ENCODE measurements at regions not wholly inside any gene's neighbourhood (a gene's known extent, or its start where the extent isn't known, plus 50 kb on each side); places are given as distances from the start of the nearest gene placed in this dataset.

- no peaks in the 10 kb centered on the region for H3K9me2 ChIP-seq (replicated peaks; ENCODE audit: insufficient read depth, low read length)
- H3K27ac ChIP-seq (ENCODE audit: low read length) = no peak overlapping the region
- H3K9ac ChIP-seq (ENCODE audit: low read length) = no peak overlapping the region
- H4K20me1 ChIP-seq (ENCODE audit: insufficient read depth, low read length) = no peaks in the 10 kb centered on the region
- H3F3A ChIP-seq (ENCODE audit: insufficient read depth, low read length) = no peaks in the 10 kb centered on the region
- H3K27me3 ChIP-seq (replicated peaks; ENCODE audit: insufficient read depth, low read length) = no peaks in the 10 kb centered on the region
- no peak overlapping the region for H3K4me2 ChIP-seq (ENCODE audit: low read depth, low read length)
- H3K4me1 ChIP-seq (ENCODE audit: low read length) = peaks cover 26% of the 10 kb centered on the region
- no peaks in the 10 kb centered on the region for H3K36me3 ChIP-seq (replicated peaks; ENCODE audit: insufficient read depth, low read length)
- H3K79me2 ChIP-seq (ENCODE audit: low read length) = no peaks in the 10 kb centered on the region
- DNase-seq = no peak
- no peak overlapping the region for H2AFZ ChIP-seq (ENCODE audit: low read length)
- no peak for TF ChIP-seq EZH2phosphoT487 (IDR thresholded peaks at IDR 0.05; ENCODE audit: low read length)
- TF ChIP-seq, protein P1, sequence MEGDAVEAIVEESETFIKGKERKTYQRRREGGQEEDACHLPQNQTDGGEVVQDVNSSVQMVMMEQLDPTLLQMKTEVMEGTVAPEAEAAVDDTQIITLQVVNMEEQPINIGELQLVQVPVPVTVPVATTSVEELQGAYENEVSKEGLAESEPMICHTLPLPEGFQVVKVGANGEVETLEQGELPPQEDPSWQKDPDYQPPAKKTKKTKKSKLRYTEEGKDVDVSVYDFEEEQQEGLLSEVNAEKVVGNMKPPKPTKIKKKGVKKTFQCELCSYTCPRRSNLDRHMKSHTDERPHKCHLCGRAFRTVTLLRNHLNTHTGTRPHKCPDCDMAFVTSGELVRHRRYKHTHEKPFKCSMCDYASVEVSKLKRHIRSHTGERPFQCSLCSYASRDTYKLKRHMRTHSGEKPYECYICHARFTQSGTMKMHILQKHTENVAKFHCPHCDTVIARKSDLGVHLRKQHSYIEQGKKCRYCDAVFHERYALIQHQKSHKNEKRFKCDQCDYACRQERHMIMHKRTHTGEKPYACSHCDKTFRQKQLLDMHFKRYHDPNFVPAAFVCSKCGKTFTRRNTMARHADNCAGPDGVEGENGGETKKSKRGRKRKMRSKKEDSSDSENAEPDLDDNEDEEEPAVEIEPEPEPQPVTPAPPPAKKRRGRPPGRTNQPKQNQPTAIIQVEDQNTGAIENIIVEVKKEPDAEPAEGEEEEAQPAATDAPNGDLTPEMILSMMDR (IDR thresholded peaks at IDR 0.05; ENCODE audit: low read length) = no peak
- no peak for TF ChIP-seq EZH2 (optimal IDR thresholded peaks at IDR 0.05; ENCODE audit: low read depth, low read length)
- H3K4me3 ChIP-seq (ENCODE audit: low read length) = no peak overlapping the region
- H3K9me3 ChIP-seq (replicated peaks; ENCODE audit: insufficient read depth, low read length) = no peaks in the 10 kb centered on the region
Observed at GRCh38 chr2:60316381-60317033, 236.9 kb downstream of the BCL11A start.

- Histone ChIP-seq H3K79me2 (ENCODE audit: low read length) (no peaks in the 10 kb centered on the region), H3K4me2 (ENCODE audit: low read depth, low read length) (no peak overlapping the region), H3K27me3 (replicated peaks; ENCODE audit: insufficient read depth, low read length) (no peaks in the 10 kb centered on the region), H3K9ac (ENCODE audit: low read length) (no peak overlapping the region), H3K9me2 (replicated peaks; ENCODE audit: insufficient read depth, low read length) (no peaks in the 10 kb centered on the region), H3K9me3 (replicated peaks; ENCODE audit: insufficient read depth, low read length) (no peaks in the 10 kb centered on the region), H3K27ac (ENCODE audit: low read length) (no peak overlapping the region), H4K20me1 (ENCODE audit: insufficient read depth, low read length) (no peaks in the 10 kb centered on the region), H3K4me3 (ENCODE audit: low read length) (no peak overlapping the region), H3K4me1 (ENCODE audit: low read length) (peaks cover 26% of the 10 kb centered on the region), H3F3A (ENCODE audit: insufficient read depth, low read length) (no peaks in the 10 kb centered on the region), H2AFZ (ENCODE audit: low read length) (no peak overlapping the region), H3K36me3 (replicated peaks; ENCODE audit: insufficient read depth, low read length) (no peaks in the 10 kb centered on the region)
- DNase-seq = no peak
- TF ChIP-seq EZH2 (optimal IDR thresholded peaks at IDR 0.05; ENCODE audit: low read depth, low read length) = no peak
- TF ChIP-seq, protein P1 (IDR thresholded peaks at IDR 0.05; ENCODE audit: low read length) = peak; percentile 18; the same call in 1 of the 2 replicates
- no peak for TF ChIP-seq EZH2phosphoT487 (IDR thresholded peaks at IDR 0.05; ENCODE audit: low read length)
Observed at GRCh38 chr2:60313470-60314172, 239.8 kb downstream of the BCL11A start.

DNA sequence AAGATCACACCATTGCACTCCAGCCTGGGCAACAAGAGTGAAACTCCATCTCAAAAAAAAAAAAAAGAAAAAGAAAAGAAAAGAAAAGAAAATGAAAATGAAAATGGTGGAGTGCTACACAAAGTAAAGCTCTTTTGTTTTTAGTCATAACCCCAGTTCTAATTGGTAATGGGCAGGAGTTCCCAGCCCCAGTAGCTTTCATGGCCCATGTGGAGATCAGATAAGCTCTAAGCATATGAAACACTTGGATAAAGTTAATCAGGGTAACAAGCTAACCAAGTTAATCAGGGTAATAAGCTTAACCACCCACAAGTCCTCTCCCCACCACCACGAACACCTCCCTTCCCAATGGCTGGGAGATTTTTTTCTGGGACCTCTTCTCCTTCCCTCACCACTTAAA is 240.8 kb downstream of the BCL11A start:
- H3K4me1 ChIP-seq (ENCODE audit: low read length) = peaks cover 19% of the 10 kb centered on the region
- no peaks in the 10 kb centered on the region for H3K36me3 ChIP-seq (replicated peaks; ENCODE audit: insufficient read depth, low read length)
- no peaks in the 10 kb centered on the region for H3K9me3 ChIP-seq (replicated peaks; ENCODE audit: insufficient read depth, low read length)
- H3K9ac ChIP-seq (ENCODE audit: low read length) = no peak overlapping the region
- no peaks in the 10 kb centered on the region for H3K9me2 ChIP-seq (replicated peaks; ENCODE audit: insufficient read depth, low read length)
- TF ChIP-seq EZH2 (optimal IDR thresholded peaks at IDR 0.05; ENCODE audit: low read depth, low read length) (no peak), EZH2phosphoT487 (IDR thresholded peaks at IDR 0.05; ENCODE audit: low read length) (no peak)
- TF ChIP-seq, protein P1 (IDR thresholded peaks at IDR 0.05; ENCODE audit: low read length) = no peak
- H3K4me3 ChIP-seq (ENCODE audit: low read length) = no peak overlapping the region
- H3K27ac ChIP-seq (ENCODE audit: low read length) = no peak overlapping the region
- no peaks in the 10 kb centered on the region for H3F3A ChIP-seq (ENCODE audit: insufficient read depth, low read length)
- no peaks in the 10 kb centered on the region for H4K20me1 ChIP-seq (ENCODE audit: insufficient read depth, low read length)
- no peak overlapping the region for H2AFZ ChIP-seq (ENCODE audit: low read length)
- no peaks in the 10 kb centered on the region for H3K79me2 ChIP-seq (ENCODE audit: low read length)
- H3K4me2 ChIP-seq (ENCODE audit: low read depth, low read length) = 0 out of 2 replicates have a peak overlapping the region, but pooled peaks have one; percentile 14
- no peaks in the 10 kb centered on the region for H3K27me3 ChIP-seq (replicated peaks; ENCODE audit: insufficient read depth, low read length)
- DNase-seq = peak; percentile 21

Measured in MM.1S (cell line).